Stimulated activated CD8-positive, alpha-beta memory T cell treated with anti-CD3 and anti-CD28 coated beads, Interleukin-4, amount 100 ng/mL, for 4 hours (primary cell): ENCODE measurements at regions not wholly inside any gene's neighbourhood (a gene's known extent, or its start where the extent isn't known, plus 50 kb on each side); places are given as distances from the start of the nearest gene placed in this dataset.
"Not testable (repeated sequence)": the region's sequence is repeated elsewhere in the genome, so short reads cannot be mapped to it uniquely, and the experiment has no call there.

Experiments
- DNase-seq, 2 donors: peaks; one replicate each; pipeline ENCODE4 v3.0.0-alpha.2; 2020; ENCODE audit warnings: low read depth in 2 of 2, low spot score in 1 of 2

- not testable (repeated sequence) for DNase-seq
Measured at GRCh38 chr6:10134185-10134584, 280.7 kb downstream of the TFAP2A start.

GRCh38 chr6:10128721-10129120 is 286.2 kb downstream of the TFAP2A start:
- DNase-seq = no peak

GRCh38 chr6:10122164-10122563 is 292.7 kb downstream of the TFAP2A start:
- no peak for DNase-seq

GRCh38 chr6:10112871-10113549 is 301.9 kb downstream of the TFAP2A start:
- no peak for DNase-seq

- DNase-seq = no peak
Measured at GRCh38 chr6:10111975-10112374, 302.9 kb downstream of the TFAP2A start.

- DNase-seq = no peak
Measured at GRCh38 chr6:10101551-10102252, 313.2 kb downstream of the TFAP2A start.

GRCh38 chr6:10099529-10100140 is 315.2 kb downstream of the TFAP2A start:
- no peak for DNase-seq

- no peak for DNase-seq
Measured at GRCh38 chr6:10098756-10099528, 315.9 kb downstream of the TFAP2A start.

GRCh38 chr6:10093282-10093681 is 321.6 kb downstream of the TFAP2A start:
- DNase-seq = no peak

GRCh38 chr6:10084111-10084986 is 330.5 kb downstream of the TFAP2A start:
- DNase-seq = no peak

- no peak for DNase-seq
Measured at GRCh38 chr6:10082385-10082784, 332.5 kb downstream of the TFAP2A start.

- DNase-seq = no peak
Measured at GRCh38 chr6:10081957-10082356, 332.9 kb downstream of the TFAP2A start.

GRCh38 chr6:10081075-10081474 is 333.8 kb downstream of the TFAP2A start:
- DNase-seq = no peak

GRCh38 chr6:10080561-10080960 is 334.3 kb downstream of the TFAP2A start:
- no peak for DNase-seq

GRCh38 chr6:10078581-10078980 is 336.3 kb downstream of the TFAP2A start:
- no peak for DNase-seq

GRCh38 chr6:10074726-10075125 is 340.1 kb downstream of the TFAP2A start:
- DNase-seq = not testable (repeated sequence)

- DNase-seq = no peak
Measured at GRCh38 chr6:10073341-10073740, 341.5 kb downstream of the TFAP2A start.

- no peak for DNase-seq
Measured at GRCh38 chr6:10071631-10072220, 343.1 kb downstream of the TFAP2A start.

GRCh38 chr6:10060004-10060403 is 354.9 kb downstream of the TFAP2A start:
- DNase-seq = no peak

GRCh38 chr6:10054672-10055071 is 360.2 kb downstream of the TFAP2A start:
- no peak for DNase-seq
